CD4-positive, alpha-beta memory T cell (primary cell): ENCODE measurements at regions not wholly inside any gene's neighbourhood (a gene's known extent, or its start where the extent isn't known, plus 50 kb on each side); places are given as distances from the start of the nearest gene placed in this dataset.
A peak's percentile ranks its signal among the peaks of the same experiment; 100 is the strongest.

ENCODE experiments used
- CTCF ChIA-PET: fragments of 350-600 bp; sonication (Branson Sonifier 250); formaldehyde crosslinking; loops from one replicate; lab custom pipeline; 2021; ENCODE audit warnings: inconsistent platforms; ENCODE audit not compliant: partially characterized antibody; lab: Charles Lee
- POLR2A ChIA-PET: fragments of 350-600 bp; sonication (Branson Sonifier 250); formaldehyde crosslinking; loops from one replicate; lab custom pipeline; 2021; ENCODE audit not compliant: partially characterized antibody; lab: Charles Lee
- DNase-seq, 5 donors: peaks; one replicate each; pipeline versions ENCODE4 v3.0.0 to v3.0.0-alpha.2; 2020 to 2022; ENCODE audit warnings: mixed read lengths in 1 of 5
- H3K27ac ChIP-seq: one replicate; pipeline ENCODE4 v1.7.0; 2013; ENCODE audit warnings: low read depth, low read length
- H3K27me3 ChIP-seq: 2 replicates; pipeline ENCODE4 v1.7.0; 2013; ENCODE audit warnings: mild to moderate bottlenecking, low read length, moderate library complexity; ENCODE audit not compliant: insufficient read depth
- H3K36me3 ChIP-seq: 2 replicates; pipeline ENCODE4 v1.7.0; 2013; ENCODE audit warnings: mild to moderate bottlenecking, low read length, moderate library complexity; ENCODE audit not compliant: insufficient read depth
- H3K4me1 ChIP-seq: 2 replicates; pipeline ENCODE4 v1.7.0; 2013; ENCODE audit warnings: mild to moderate bottlenecking, low read length, moderate library complexity; ENCODE audit not compliant: insufficient read depth
- H3K4me3 ChIP-seq, 2 donors: one replicate each; pipeline ENCODE4 v1.7.0; 2013; ENCODE audit warnings: low read length in 2 of 2, mild to moderate bottlenecking in 1 of 2
- H3K9me3 ChIP-seq, 2 donors: one replicate each; pipeline ENCODE4 v1.7.0; 2013; ENCODE audit warnings: low read length in 2 of 2, control low read depth in 1 of 2; ENCODE audit not compliant: control insufficient read depth in 1 of 2
- H3K27ac Mint-ChIP-seq, 7 donors: one replicate each; pipeline ENCODE4 v1.8.0; 2020 to 2021; ENCODE audit warnings: mixed read lengths in 7 of 7, mild to moderate bottlenecking in 6 of 7, inconsistent platforms in 3 of 7, moderate library complexity in 3 of 7
- H3K27me3 Mint-ChIP-seq, 2 donors: one replicate each; pipeline ENCODE4 v1.8.0; 2020 to 2021; ENCODE audit warnings: mixed read lengths in 2 of 2
- H3K36me3 Mint-ChIP-seq, 2 donors: one replicate each; pipeline ENCODE4 v1.8.0; 2020 to 2021; ENCODE audit warnings: mixed read lengths in 2 of 2, inconsistent platforms in 1 of 2, mild to moderate bottlenecking in 1 of 2
- H3K4me1 Mint-ChIP-seq, 4 donors: one replicate each; pipeline ENCODE4 v1.8.0; 2020 to 2021; ENCODE audit warnings: mixed read lengths in 4 of 4, mild to moderate bottlenecking in 1 of 4
- H3K4me3 Mint-ChIP-seq, 8 donors: one replicate each; pipeline ENCODE4 v1.8.0; 2020 to 2021; ENCODE audit warnings: mixed read lengths in 8 of 8, mild to moderate bottlenecking in 7 of 8, moderate library complexity in 6 of 8, inconsistent platforms in 3 of 8
- H3K9me3 Mint-ChIP-seq, 8 donors: one replicate each; pipeline ENCODE4 v1.8.0; 2020 to 2021; ENCODE audit warnings: mixed read lengths in 8 of 8, mild to moderate bottlenecking in 5 of 8, inconsistent platforms in 3 of 8, moderate library complexity in 1 of 8
- intact Hi-C: fragments of 100-400 bp; cut with micrococcal nuclease; formaldehyde crosslinking; loops from one replicate; pipeline ENCODE4 v1.15.1; 2023

DNA sequence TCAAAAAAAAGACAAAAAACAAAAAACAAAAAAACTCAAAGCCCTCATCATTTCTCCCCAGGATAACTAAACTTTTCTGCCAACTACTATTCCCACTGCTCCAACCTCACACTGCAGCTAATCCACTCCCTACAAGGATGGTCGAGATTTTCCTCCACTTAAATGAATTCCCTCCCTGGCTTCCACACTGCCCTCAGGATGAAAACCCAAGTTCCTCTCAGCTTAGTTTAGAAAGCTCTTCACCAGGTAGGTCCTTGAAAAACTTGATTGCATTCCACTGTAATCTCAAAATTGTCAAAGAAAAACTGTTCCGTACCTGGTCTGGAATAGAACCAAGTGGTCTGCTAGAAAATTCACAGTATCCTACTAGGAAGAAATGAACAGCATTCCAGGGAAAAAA lies 294.3 kb upstream of the KLF14 start:
- Histone ChIP-seq H3K27me3 (no peaks in the 10 kb centered on the region), H3K36me3 (no peaks in the 10 kb centered on the region), H3K27ac (peak overlapping the region; percentile 31), H3K9me3 (no peaks in the 10 kb centered on the region), H3K4me3 (no peak overlapping the region), H3K4me1 (peaks cover 99% of the 10 kb centered on the region)
- ChIA-PET CTCF (interaction anchor here (0.6 to 2.8 kb wide), 10 partner anchors 12 to 134 kb away, joined by 3 to 14 read pairs (median 3); no protein-coding TSS in a partner anchor), POLR2A (interaction anchor here (1.2 kb wide), 2 partner anchors 10 kb away, joined by 3 to 4 read pairs; no protein-coding TSS in a partner anchor)
- intact Hi-C loops = no loop called here
- no peak for DNase-seq
- Mint-ChIP-seq H3K9me3 (no peaks in the 10 kb centered on the region), H3K4me3 (peak overlapping the region in 7 of 8 donors; percentile 66 to 86 (median 75)), H3K27ac (peak overlapping the region; percentile 84 to 96 (median 85)), H3K27me3 (no peaks in the 10 kb centered on the region), H3K4me1 (peaks cover 69 to 94% (median 82%) of the 10 kb centered on the region in 4 donors), H3K36me3 (peaks cover 9 to 34% of the 10 kb centered on the region in 2 donors)

DNA sequence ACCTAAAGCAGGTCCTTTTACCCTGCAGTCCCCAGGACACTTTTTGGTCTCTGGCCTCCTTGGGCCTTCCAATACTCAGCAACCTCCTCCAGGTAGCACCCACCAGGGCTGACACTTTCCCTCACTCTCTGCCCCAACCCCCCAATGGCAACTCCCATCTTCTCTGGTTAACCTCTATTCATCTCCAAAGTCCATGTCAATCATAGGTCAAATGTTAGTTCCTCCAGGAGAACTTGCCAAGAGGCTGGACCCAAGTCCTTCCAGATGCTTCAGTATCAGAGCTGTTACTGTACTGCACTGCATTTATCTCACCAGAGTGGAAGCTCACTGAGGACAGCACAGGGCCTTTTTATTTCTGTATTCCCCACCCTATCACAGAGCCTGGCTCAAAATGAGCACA lies 295.0 kb upstream of the KLF14 start:
- CTCF ChIA-PET = interaction anchor here (0.6 to 2.8 kb wide), 9 partner anchors 11 to 153 kb away, joined by 3 to 14 read pairs (median 3); no protein-coding TSS in a partner anchor
- Mint-ChIP-seq H3K27ac (peak overlapping the region in 6 of 7 donors; percentile 17 to 87 (median 73)), H3K27me3 (no peaks in the 10 kb centered on the region), H3K4me1 (peaks cover 70 to 95% (median 83%) of the 10 kb centered on the region in 4 donors), H3K4me3 (peak overlapping the region in 7 of 8 donors; percentile 32 to 86 (median 48)), H3K9me3 (no peaks in the 10 kb centered on the region), H3K36me3 (peaks cover 5 to 36% of the 10 kb centered on the region in 2 donors)
- Histone ChIP-seq H3K27ac (no peak overlapping the region), H3K9me3 (no peaks in the 10 kb centered on the region), H3K27me3 (no peaks in the 10 kb centered on the region), H3K4me3 (no peak overlapping the region), H3K4me1 (peaks cover 99% of the 10 kb centered on the region), H3K36me3 (no peaks in the 10 kb centered on the region)
- no peak for DNase-seq
- intact Hi-C loops = no loop called here
- POLR2A ChIA-PET = no interaction called here

DNA sequence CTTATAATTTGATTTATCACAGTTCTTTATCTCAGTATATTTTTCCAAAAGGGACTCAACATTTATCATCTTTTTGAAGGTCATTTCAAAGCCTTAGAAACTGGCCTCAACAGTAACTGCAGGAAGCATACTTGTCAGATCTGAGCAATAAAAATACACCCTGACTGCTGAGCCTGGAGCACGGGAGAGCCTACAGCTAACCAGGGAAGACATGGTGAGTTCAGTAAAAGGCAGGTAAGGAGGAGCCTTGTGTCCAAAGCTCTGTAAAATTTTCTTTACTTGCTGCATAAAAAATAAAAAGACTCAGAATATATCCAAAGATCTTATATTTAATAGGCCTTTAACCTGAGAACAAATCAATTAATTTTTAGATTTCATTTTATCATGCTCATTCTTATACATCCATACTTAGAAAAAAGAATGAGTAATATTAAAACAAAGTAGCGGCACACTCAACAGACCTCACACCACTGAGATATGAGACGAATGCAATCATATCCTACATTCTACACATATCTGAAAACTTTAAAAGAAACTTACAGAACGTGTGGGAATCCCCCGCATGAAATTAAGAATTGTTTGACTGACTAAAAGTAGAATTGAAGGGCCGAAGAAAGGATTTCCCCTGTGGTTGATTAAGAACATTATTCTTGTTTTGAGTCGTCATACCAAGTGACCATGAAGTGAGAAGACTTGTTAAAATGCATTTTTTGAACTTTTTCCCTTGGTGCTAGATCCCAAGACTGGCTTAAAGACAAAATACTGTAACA lies 296.4 kb upstream of the MKLN1 start:
- Mint-ChIP-seq H3K36me3 (peaks cover 0 to 42% of the 10 kb centered on the region in 2 donors), H3K9me3 (no peaks in the 10 kb centered on the region), H3K27ac (peak overlapping the region; percentile 52 to 92 (median 85)), H3K27me3 (no peaks in the 10 kb centered on the region), H3K4me1 (peaks cover 73 to 95% (median 84%) of the 10 kb centered on the region in 4 donors), H3K4me3 (peak overlapping the region; percentile 17 to 80 (median 67))
- H3K27ac ChIP-seq = peak overlapping the region; percentile 1
- H3K9me3 ChIP-seq = no peaks in the 10 kb centered on the region
- peak in 1 of 5 donors; percentile 42 for DNase-seq
- H3K4me1 ChIP-seq = peaks cover 94% of the 10 kb centered on the region
- ChIA-PET CTCF (interaction anchor here (2.2 kb wide), 1 partner anchor 134 kb away, joined by 9 read pairs; no protein-coding TSS in a partner anchor), POLR2A (interaction anchor here (0.5 kb wide), 1 partner anchor 100 kb away, joined by 3 read pairs; no protein-coding TSS in a partner anchor)
- no peak overlapping the region for H3K4me3 ChIP-seq
- no peaks in the 10 kb centered on the region for H3K36me3 ChIP-seq
- intact Hi-C loops = no loop called here
- H3K27me3 ChIP-seq = no peaks in the 10 kb centered on the region

DNA sequence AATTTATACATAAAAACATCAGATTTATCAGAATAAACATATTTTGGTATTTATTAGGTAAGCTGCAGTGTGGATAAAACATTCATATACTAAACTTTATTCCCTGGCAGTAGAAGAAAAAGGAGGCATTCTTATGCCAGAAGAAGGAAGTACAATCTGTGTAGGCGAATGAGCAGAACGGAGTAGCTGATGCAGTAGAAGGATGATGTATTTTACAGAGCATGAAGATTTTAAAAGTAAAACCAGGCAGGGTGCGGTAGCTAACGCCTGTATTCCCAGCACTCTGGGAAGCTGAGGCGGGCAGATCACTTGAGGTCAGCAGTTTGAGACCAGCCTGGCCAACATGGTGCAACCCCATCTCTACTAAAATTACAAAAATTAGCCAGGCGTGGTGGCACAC lies 294.9 kb upstream of the MKLN1 start:
- no peak overlapping the region for H3K27ac ChIP-seq
- Mint-ChIP-seq H3K36me3 (peaks cover 0 to 44% of the 10 kb centered on the region in 2 donors), H3K4me3 (peak overlapping the region in 7 of 8 donors; percentile 4 to 77 (median 41)), H3K9me3 (no peaks in the 10 kb centered on the region), H3K27ac (peak overlapping the region in 4 of 7 donors; percentile 19 to 85 (median 76)), H3K27me3 (no peaks in the 10 kb centered on the region), H3K4me1 (peaks cover 67 to 93% (median 80%) of the 10 kb centered on the region in 4 donors)
- intact Hi-C loops = no loop called here
- no peak overlapping the region for H3K4me3 ChIP-seq
- peaks cover 91% of the 10 kb centered on the region for H3K4me1 ChIP-seq
- CTCF ChIA-PET = interaction anchor here (1.2 to 2.2 kb wide), 4 partner anchors 13 to 158 kb away, joined by 3 to 9 read pairs (median 4); no protein-coding TSS in a partner anchor
- no peaks in the 10 kb centered on the region for H3K9me3 ChIP-seq
- no peaks in the 10 kb centered on the region for H3K27me3 ChIP-seq
- POLR2A ChIA-PET = interaction anchor here (0.7 to 1.3 kb wide), 2 partner anchors 120 to 204 kb away, joined by 4 read pairs; no protein-coding TSS in a partner anchor
- no peaks in the 10 kb centered on the region for H3K36me3 ChIP-seq
- DNase-seq = peak in 1 of 5 donors; percentile 22

GRCh38 chr7:131034166-131034881 lies 293.4 kb upstream of the MKLN1 start:
- H3K36me3 ChIP-seq = no peaks in the 10 kb centered on the region
- H3K27me3 Mint-ChIP-seq = no peaks in the 10 kb centered on the region
- ChIA-PET POLR2A (no interaction called here), CTCF (interaction anchor here (1.1 kb wide), 1 partner anchor 137 kb away, joined by 5 read pairs; no protein-coding TSS in a partner anchor)
- H3K27ac Mint-ChIP-seq = peak overlapping the region in 6 of 7 donors; percentile 3 to 85 (median 44)
- peaks cover 89% of the 10 kb centered on the region for H3K4me1 ChIP-seq
- H3K9me3 Mint-ChIP-seq = no peaks in the 10 kb centered on the region
- peak overlapping the region in 5 of 8 donors; percentile 29 to 78 (median 40) for H3K4me3 Mint-ChIP-seq
- no peaks in the 10 kb centered on the region for H3K27me3 ChIP-seq
- H3K4me1 Mint-ChIP-seq = peaks cover 66 to 91% (median 77%) of the 10 kb centered on the region in 4 donors
- no peaks in the 10 kb centered on the region for H3K9me3 ChIP-seq
- intact Hi-C loops = no loop called here
- H3K4me3 ChIP-seq = no peak overlapping the region
- no peak overlapping the region for H3K27ac ChIP-seq
- peak in 1 of 5 donors; percentile 29 for DNase-seq
- peaks cover 0 to 53% of the 10 kb centered on the region in 2 donors for H3K36me3 Mint-ChIP-seq

GRCh38 chr7:131035088-131035770 lies 292.4 kb upstream of the MKLN1 start:
- POLR2A ChIA-PET = interaction anchor here (0.5 kb wide), 1 partner anchor 108 kb away, joined by 4 read pairs; no protein-coding TSS in a partner anchor
- Mint-ChIP-seq H3K36me3 (peaks cover 0 to 53% of the 10 kb centered on the region in 2 donors), H3K4me1 (peaks cover 65 to 92% (median 78%) of the 10 kb centered on the region in 4 donors), H3K27ac (peak overlapping the region in 4 of 7 donors; percentile 10 to 85 (median 39)), H3K9me3 (no peaks in the 10 kb centered on the region), H3K4me3 (peak overlapping the region in 3 of 8 donors; percentile 30 to 40 (median 33)), H3K27me3 (no peaks in the 10 kb centered on the region)
- Histone ChIP-seq H3K27ac (no peak overlapping the region), H3K4me1 (peaks cover 89% of the 10 kb centered on the region), H3K4me3 (no peak overlapping the region), H3K9me3 (no peaks in the 10 kb centered on the region), H3K27me3 (no peaks in the 10 kb centered on the region), H3K36me3 (no peaks in the 10 kb centered on the region)
- intact Hi-C loops = no loop called here
- CTCF ChIA-PET = interaction anchor here (1.1 to 9.2 kb wide), 2 partner anchors 138 to 139 kb away, joined by 5 to 150 read pairs; no protein-coding TSS in a partner anchor
- DNase-seq = no peak
